ENCODE measurements at regions not wholly inside any gene's neighbourhood (a gene's known extent, or its start where the extent isn't known, plus 50 kb on each side); places are given as distances from the start of the nearest gene placed in this dataset.

GRCh38 chr4:83779103-83780052 lies 243.5 kb downstream of the GPAT3 start:
- no peak for DNase-seq
- 96% methylated on average over 10 of the region's 12 CpGs for WGBS (ENCODE audit: insufficient coverage)
- Histone ChIP-seq H3K9me3 (ENCODE audit: control extremely low read depth in 1 of 5, control insufficient read depth in 4 of 5, insufficient read depth in 2 of 5, low read depth in 1 of 5, low read length in 4 of 5) (no peaks in the 10 kb centered on the region), H3K27me3 (replicated peaks in 2 of 5; ENCODE audit: control insufficient read depth in 4 of 5, insufficient read depth in 5 of 5, low read length in 4 of 5) (peaks cover 0 to 2% (median 0%) of the 10 kb centered on the region in 5 experiments), H3K36me3 (ENCODE audit: control insufficient read depth in 4 of 4, insufficient read depth in 4 of 4, low read length in 3 of 4) (no peaks in the 10 kb centered on the region), H3K27ac (ENCODE audit: insufficient read depth in 1 of 2, low read depth in 1 of 2, low read length in 2 of 2, poor library complexity in 1 of 2, severe bottlenecking in 2 of 2) (no peak overlapping the region), H3K4me3 (ENCODE audit: control insufficient read depth in 1 of 7, extremely low read depth in 1 of 7, insufficient read depth in 4 of 7, low read depth in 2 of 7, low read length in 6 of 7) (no peak overlapping the region), H3K4me1 (ENCODE audit: control extremely low read depth in 1 of 4, control insufficient read depth in 4 of 4, insufficient read depth in 4 of 4, low read length in 3 of 4) (no peaks in the 10 kb centered on the region)
- ChIA-PET POLR2A (no interaction called here), CTCF (no interaction called here)

GRCh38 chr4:83772685-83773084 lies 236.8 kb downstream of the GPAT3 start:
- no peaks in the 10 kb centered on the region for H3K4me1 ChIP-seq (ENCODE audit: control extremely low read depth in 1 of 4, control insufficient read depth in 4 of 4, insufficient read depth in 4 of 4, low read length in 3 of 4)
- WGBS (ENCODE audit: insufficient coverage) = 100% methylated on average over 1 of the region's 2 CpGs
- H3K27me3 ChIP-seq (replicated peaks in 2 of 5; ENCODE audit: control insufficient read depth in 4 of 5, insufficient read depth in 5 of 5, low read length in 4 of 5) = peaks cover 0 to 8% (median 5%) of the 10 kb centered on the region in 5 experiments
- H3K27ac ChIP-seq (ENCODE audit: insufficient read depth in 1 of 2, low read depth in 1 of 2, low read length in 2 of 2, poor library complexity in 1 of 2, severe bottlenecking in 2 of 2) = no peak overlapping the region
- no peaks in the 10 kb centered on the region for H3K36me3 ChIP-seq (ENCODE audit: control insufficient read depth in 4 of 4, insufficient read depth in 4 of 4, low read length in 3 of 4)
- H3K4me3 ChIP-seq (ENCODE audit: control insufficient read depth in 1 of 7, extremely low read depth in 1 of 7, insufficient read depth in 4 of 7, low read depth in 2 of 7, low read length in 6 of 7) = no peak overlapping the region
- ChIA-PET POLR2A (no interaction called here), CTCF (no interaction called here)
- DNase-seq = no peak
- no peaks in the 10 kb centered on the region for H3K9me3 ChIP-seq (ENCODE audit: control extremely low read depth in 1 of 5, control insufficient read depth in 4 of 5, insufficient read depth in 2 of 5, low read depth in 1 of 5, low read length in 4 of 5)

GRCh38 chr4:83771113-83771705 lies 235.3 kb downstream of the GPAT3 start:
- DNase-seq = peak; percentile 5 to 29 (median 26)
- CTCF ChIA-PET = interaction anchor here (0.6 to 1.2 kb wide), 7 partner anchors 10 to 1811 kb away, joined by 3 to 4 read pairs (median 3); no protein-coding TSS in a partner anchor
- Histone ChIP-seq H3K27me3 (replicated peaks in 2 of 5; ENCODE audit: control insufficient read depth in 4 of 5, insufficient read depth in 5 of 5, low read length in 4 of 5) (peaks cover 0 to 9% (median 5%) of the 10 kb centered on the region in 5 experiments), H3K4me3 (ENCODE audit: control insufficient read depth in 1 of 7, extremely low read depth in 1 of 7, insufficient read depth in 4 of 7, low read depth in 2 of 7, low read length in 6 of 7) (no peak overlapping the region), H3K27ac (ENCODE audit: insufficient read depth in 1 of 2, low read depth in 1 of 2, low read length in 2 of 2, poor library complexity in 1 of 2, severe bottlenecking in 2 of 2) (no peak overlapping the region), H3K36me3 (ENCODE audit: control insufficient read depth in 4 of 4, insufficient read depth in 4 of 4, low read length in 3 of 4) (no peaks in the 10 kb centered on the region), H3K4me1 (ENCODE audit: control extremely low read depth in 1 of 4, control insufficient read depth in 4 of 4, insufficient read depth in 4 of 4, low read length in 3 of 4) (no peaks in the 10 kb centered on the region), H3K9me3 (ENCODE audit: control extremely low read depth in 1 of 5, control insufficient read depth in 4 of 5, insufficient read depth in 2 of 5, low read depth in 1 of 5, low read length in 4 of 5) (no peaks in the 10 kb centered on the region)
- WGBS (ENCODE audit: insufficient coverage) = 10% methylated on average over 1 of the region's 2 CpGs
- POLR2A ChIA-PET = interaction anchor here (0.6 kb wide), 1 partner anchor 20 kb away, joined by 5 read pairs; no protein-coding TSS in a partner anchor

- no peaks in the 10 kb centered on the region for H3K9me3 ChIP-seq (ENCODE audit: control extremely low read depth in 1 of 5, control insufficient read depth in 4 of 5, insufficient read depth in 2 of 5, low read depth in 1 of 5, low read length in 4 of 5)
- no peak for DNase-seq
- H3K4me1 ChIP-seq (ENCODE audit: control extremely low read depth in 1 of 4, control insufficient read depth in 4 of 4, insufficient read depth in 4 of 4, low read length in 3 of 4) = no peaks in the 10 kb centered on the region
- no peak overlapping the region for H3K27ac ChIP-seq (ENCODE audit: insufficient read depth in 1 of 2, low read depth in 1 of 2, low read length in 2 of 2, poor library complexity in 1 of 2, severe bottlenecking in 2 of 2)
- POLR2A ChIA-PET = no interaction called here
- CTCF ChIA-PET = no interaction called here
- no peak overlapping the region for H3K4me3 ChIP-seq (ENCODE audit: control insufficient read depth in 1 of 7, extremely low read depth in 1 of 7, insufficient read depth in 4 of 7, low read depth in 2 of 7, low read length in 6 of 7)
- H3K27me3 ChIP-seq (replicated peaks in 2 of 5; ENCODE audit: control insufficient read depth in 4 of 5, insufficient read depth in 5 of 5, low read length in 4 of 5) = peaks cover 0 to 9% (median 5%) of the 10 kb centered on the region in 5 experiments
- H3K36me3 ChIP-seq (ENCODE audit: control insufficient read depth in 4 of 4, insufficient read depth in 4 of 4, low read length in 3 of 4) = no peaks in the 10 kb centered on the region
- WGBS (ENCODE audit: insufficient coverage) = 87% methylated on average over 3 of the region's 5 CpGs
These were observed 232.2 kb downstream of the GPAT3 start for GRCh38 chr4:83768146-83768545.

GRCh38 chr4:83767067-83767466 lies 231.2 kb downstream of the GPAT3 start:
- Histone ChIP-seq H3K36me3 (ENCODE audit: control insufficient read depth in 4 of 4, insufficient read depth in 4 of 4, low read length in 3 of 4) (no peaks in the 10 kb centered on the region), H3K27ac (ENCODE audit: insufficient read depth in 1 of 2, low read depth in 1 of 2, low read length in 2 of 2, poor library complexity in 1 of 2, severe bottlenecking in 2 of 2) (no peak overlapping the region), H3K4me1 (ENCODE audit: control extremely low read depth in 1 of 4, control insufficient read depth in 4 of 4, insufficient read depth in 4 of 4, low read length in 3 of 4) (no peaks in the 10 kb centered on the region), H3K9me3 (ENCODE audit: control extremely low read depth in 1 of 5, control insufficient read depth in 4 of 5, insufficient read depth in 2 of 5, low read depth in 1 of 5, low read length in 4 of 5) (no peaks in the 10 kb centered on the region), H3K4me3 (ENCODE audit: control insufficient read depth in 1 of 7, extremely low read depth in 1 of 7, insufficient read depth in 4 of 7, low read depth in 2 of 7, low read length in 6 of 7) (no peak overlapping the region), H3K27me3 (replicated peaks in 2 of 5; ENCODE audit: control insufficient read depth in 4 of 5, insufficient read depth in 5 of 5, low read length in 4 of 5) (peaks cover 0 to 9% (median 5%) of the 10 kb centered on the region in 5 experiments)
- CTCF ChIA-PET = no interaction called here
- POLR2A ChIA-PET = no interaction called here
- no peak for DNase-seq
- 94% methylated on average over 2 of the region's 2 CpGs for WGBS (ENCODE audit: insufficient coverage)

GRCh38 chr4:83759611-83760010 lies 223.7 kb downstream of the GPAT3 start:
- 92% methylated on average over 4 of the region's 5 CpGs for WGBS (ENCODE audit: insufficient coverage)
- Histone ChIP-seq H3K9me3 (ENCODE audit: control extremely low read depth in 1 of 5, control insufficient read depth in 4 of 5, insufficient read depth in 2 of 5, low read depth in 1 of 5, low read length in 4 of 5) (no peaks in the 10 kb centered on the region), H3K27ac (ENCODE audit: insufficient read depth in 1 of 2, low read depth in 1 of 2, low read length in 2 of 2, poor library complexity in 1 of 2, severe bottlenecking in 2 of 2) (no peak overlapping the region), H3K27me3 (replicated peaks in 2 of 5; ENCODE audit: control insufficient read depth in 4 of 5, insufficient read depth in 5 of 5, low read length in 4 of 5) (peaks cover 0 to 3% (median 0%) of the 10 kb centered on the region in 5 experiments), H3K36me3 (ENCODE audit: control insufficient read depth in 4 of 4, insufficient read depth in 4 of 4, low read length in 3 of 4) (no peaks in the 10 kb centered on the region), H3K4me1 (ENCODE audit: control extremely low read depth in 1 of 4, control insufficient read depth in 4 of 4, insufficient read depth in 4 of 4, low read length in 3 of 4) (no peaks in the 10 kb centered on the region), H3K4me3 (ENCODE audit: control insufficient read depth in 1 of 7, extremely low read depth in 1 of 7, insufficient read depth in 4 of 7, low read depth in 2 of 7, low read length in 6 of 7) (no peak overlapping the region)
- POLR2A ChIA-PET = interaction anchor here (0.5 kb wide), 1 partner anchor 90 kb away, joined by 3 read pairs; no protein-coding TSS in a partner anchor
- no peak for DNase-seq
- CTCF ChIA-PET = interaction anchor here (0.7 kb wide), 1 partner anchor 10 kb away, joined by 3 read pairs; no protein-coding TSS in a partner anchor

- peaks cover 0 to 3% (median 0%) of the 10 kb centered on the region in 5 experiments for H3K27me3 ChIP-seq (replicated peaks in 2 of 5; ENCODE audit: control insufficient read depth in 4 of 5, insufficient read depth in 5 of 5, low read length in 4 of 5)
- H3K4me1 ChIP-seq (ENCODE audit: control extremely low read depth in 1 of 4, control insufficient read depth in 4 of 4, insufficient read depth in 4 of 4, low read length in 3 of 4) = no peaks in the 10 kb centered on the region
- ChIA-PET POLR2A (no interaction called here), CTCF (no interaction called here)
- H3K36me3 ChIP-seq (ENCODE audit: control insufficient read depth in 4 of 4, insufficient read depth in 4 of 4, low read length in 3 of 4) = no peaks in the 10 kb centered on the region
- H3K9me3 ChIP-seq (ENCODE audit: control extremely low read depth in 1 of 5, control insufficient read depth in 4 of 5, insufficient read depth in 2 of 5, low read depth in 1 of 5, low read length in 4 of 5) = no peaks in the 10 kb centered on the region
- no peak overlapping the region for H3K27ac ChIP-seq (ENCODE audit: insufficient read depth in 1 of 2, low read depth in 1 of 2, low read length in 2 of 2, poor library complexity in 1 of 2, severe bottlenecking in 2 of 2)
- no peak overlapping the region for H3K4me3 ChIP-seq (ENCODE audit: control insufficient read depth in 1 of 7, extremely low read depth in 1 of 7, insufficient read depth in 4 of 7, low read depth in 2 of 7, low read length in 6 of 7)
- no CpG with 5 or more reads among the region's 1 CpG for WGBS (ENCODE audit: insufficient coverage)
- no peak for DNase-seq
These were observed 222.4 kb downstream of the GPAT3 start for GRCh38 chr4:83758285-83758684.

All from common myeloid progenitor, CD34-positive (primary cell).